HG03196 (cell line): ENCODE measurements at regions not wholly inside any gene's neighbourhood (a gene's known extent, or its start where the extent isn't known, plus 50 kb on each side); places are given as distances from the start of the nearest gene placed in this dataset.

Experiments used
- ATAC-seq: cut with Tn5 transposase; IDR thresholded peaks from one replicate; pipeline ENCODE4 v1.9.1; 2021; ENCODE audit not compliant: unreplicated experiment

DNA sequence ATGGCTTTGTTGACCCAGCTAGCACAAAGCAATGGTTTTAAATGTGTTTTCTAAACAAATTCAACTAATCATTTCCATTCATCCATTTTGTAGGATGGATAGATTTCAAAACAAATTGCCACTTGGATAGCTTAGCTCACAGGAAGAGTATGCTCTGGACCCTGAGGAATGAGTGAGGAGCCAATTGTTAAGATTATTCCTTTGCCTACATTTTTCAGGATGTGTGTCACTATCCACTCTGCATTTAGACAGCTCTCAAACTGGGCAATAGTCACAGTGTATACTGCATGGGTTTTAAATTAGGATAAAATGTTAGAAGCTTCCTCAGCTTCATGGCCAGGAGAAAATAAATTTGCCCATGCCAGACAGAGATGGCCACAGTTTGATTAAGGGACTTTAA lies 605.6 kb upstream of the TEX47 start:
- ATAC-seq = no peak

GRCh38 chr7:89401690-89402089 lies 606.2 kb upstream of the TEX47 start:
- no peak for ATAC-seq

DNA sequence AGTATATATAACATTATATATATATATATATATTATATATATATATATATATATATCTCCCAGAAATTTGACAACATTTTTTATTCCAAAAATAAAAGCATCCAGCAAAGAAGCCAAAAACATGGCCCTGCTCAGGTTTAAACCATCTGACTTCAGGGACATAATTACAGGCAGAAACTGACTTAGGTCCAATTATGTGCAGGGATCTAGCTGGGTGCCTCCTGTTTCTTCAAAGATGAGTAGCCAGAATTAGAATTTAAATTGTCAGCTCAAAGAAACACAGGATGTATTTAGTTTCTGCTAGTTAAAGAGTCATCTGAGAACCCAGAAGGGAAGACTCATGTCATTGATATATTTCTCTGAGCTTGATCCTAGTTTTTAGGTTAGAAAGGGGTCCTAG lies 656.4 kb upstream of the TEX47 start:
- ATAC-seq = no peak

GRCh38 chr7:89456556-89456955 lies 661.0 kb upstream of the TEX47 start:
- no peak for ATAC-seq

DNA sequence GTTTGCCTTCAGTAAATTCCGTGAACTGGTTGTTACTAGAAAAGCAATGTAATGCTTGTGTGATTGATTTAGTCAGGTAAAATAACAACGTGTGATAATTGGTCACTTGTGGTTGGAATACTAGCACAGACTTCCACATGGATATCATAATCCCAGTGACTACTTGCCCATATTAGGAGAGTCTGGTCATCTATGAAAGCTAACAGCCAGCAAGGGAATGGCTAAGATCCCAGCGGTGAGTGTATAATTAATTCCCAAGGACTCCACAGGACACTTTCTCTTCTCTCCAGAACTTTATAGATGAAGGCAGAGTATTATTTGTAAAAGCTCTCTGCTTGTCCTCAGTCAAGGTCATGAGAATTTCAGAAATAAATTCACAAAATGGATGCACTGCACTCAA lies 662.6 kb upstream of the TEX47 start:
- ATAC-seq = no peak

- no peak for ATAC-seq
These were observed 678.9 kb upstream of the TEX47 start for GRCh38 chr7:89474456-89474855.

DNA sequence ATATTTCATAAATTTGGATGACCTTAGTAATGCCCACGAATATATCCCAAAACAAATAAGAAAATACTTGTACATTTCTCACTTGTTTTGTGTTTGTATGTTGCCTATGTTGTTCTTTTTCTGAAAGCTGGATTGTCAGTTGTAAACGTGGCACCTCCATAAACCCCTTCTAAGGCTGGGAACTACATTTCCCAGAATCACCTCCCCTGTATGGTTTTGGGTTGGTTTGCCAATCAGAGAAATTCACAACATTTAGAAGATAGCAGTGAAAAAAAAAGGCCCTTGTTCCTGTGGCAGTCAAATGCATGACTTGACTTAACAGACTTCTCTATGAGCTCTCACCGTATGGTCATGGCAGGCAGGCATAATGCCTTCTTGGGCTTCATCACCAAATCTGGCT lies 676.3 kb upstream of the STEAP1 start:
- no peak for ATAC-seq

GRCh38 chr7:89495704-89496103 lies 658.6 kb upstream of the STEAP1 start:
- no peak for ATAC-seq

- no peak for ATAC-seq
These were observed 654.2 kb upstream of the STEAP1 start for GRCh38 chr7:89500084-89500483.

DNA sequence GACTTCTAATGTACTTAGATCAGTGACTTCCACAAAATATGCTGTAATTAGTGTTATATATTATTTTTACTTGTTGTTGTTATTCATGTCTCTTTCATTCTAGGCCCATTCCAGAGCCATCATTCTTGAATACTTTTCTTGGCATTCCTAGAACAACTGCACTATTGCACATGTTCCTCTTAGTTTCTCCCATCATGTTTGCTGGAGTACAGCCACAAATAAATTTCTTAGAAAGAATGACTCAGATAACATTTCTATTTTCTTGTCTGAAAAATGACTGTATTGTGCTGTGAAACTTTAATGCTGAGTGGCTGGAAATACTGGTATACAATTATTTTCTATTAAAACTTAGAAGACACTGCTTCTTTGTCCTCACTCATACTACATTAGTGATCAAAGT lies 651.0 kb upstream of the STEAP1 start:
- ATAC-seq = no peak

DNA sequence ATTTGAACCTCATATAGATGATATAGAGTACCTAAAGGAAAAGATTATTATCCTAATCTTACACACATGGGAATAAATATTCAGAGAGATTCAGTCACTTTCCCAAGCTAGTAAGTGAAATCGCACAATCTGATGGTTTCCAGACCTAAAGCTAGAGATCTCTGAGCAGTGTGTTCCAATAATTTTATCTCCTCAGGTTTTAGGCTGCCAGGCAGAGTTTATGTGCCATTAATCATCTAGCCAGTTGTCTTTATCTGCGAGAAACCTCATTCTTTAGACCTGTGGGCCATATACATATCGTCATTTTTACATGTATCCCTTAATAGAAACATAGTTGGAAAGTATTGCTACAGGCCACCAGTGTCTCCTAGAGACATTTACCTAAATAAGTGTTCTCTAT lies 647.2 kb upstream of the STEAP1 start:
- no peak for ATAC-seq

DNA sequence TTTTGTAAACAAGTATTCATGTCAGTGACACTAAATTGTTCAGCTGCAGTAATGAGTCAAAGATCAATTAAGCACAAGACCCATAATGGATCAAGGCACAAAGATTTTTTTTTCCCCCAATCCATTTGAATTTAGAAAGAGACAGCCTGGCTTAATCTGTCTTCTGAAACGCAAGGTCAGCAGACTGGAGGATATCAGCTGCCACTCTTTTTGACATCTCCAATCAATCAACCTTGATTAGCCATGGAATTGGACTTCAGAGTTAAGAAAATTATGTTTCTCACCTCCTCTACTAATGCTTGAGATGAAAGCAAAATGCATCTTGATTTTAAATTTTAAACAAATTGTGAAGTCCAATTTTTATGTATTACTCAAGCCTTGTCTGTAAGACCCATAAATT lies 642.4 kb upstream of the STEAP1 start:
- ATAC-seq = no peak

DNA sequence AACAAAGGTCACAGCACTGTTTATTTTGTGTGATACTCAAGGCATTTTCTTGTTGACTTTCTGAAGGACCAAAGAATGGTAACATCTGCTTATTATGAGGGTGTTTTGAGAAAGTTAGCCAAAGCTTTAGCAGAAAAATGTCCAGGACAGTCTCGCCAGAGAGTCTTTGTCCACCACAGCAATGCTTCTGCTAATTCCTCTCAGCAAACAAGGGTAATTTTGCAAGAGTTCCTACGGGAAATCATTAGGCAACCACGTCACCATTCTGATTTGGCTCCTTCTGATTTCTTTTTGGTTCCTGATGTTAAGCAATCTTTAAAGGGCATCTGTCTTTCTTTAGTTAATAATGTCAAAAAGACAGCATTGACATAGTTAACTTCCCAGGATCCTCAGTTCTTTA lies 639.3 kb upstream of the STEAP1 start:
- ATAC-seq = no peak

DNA sequence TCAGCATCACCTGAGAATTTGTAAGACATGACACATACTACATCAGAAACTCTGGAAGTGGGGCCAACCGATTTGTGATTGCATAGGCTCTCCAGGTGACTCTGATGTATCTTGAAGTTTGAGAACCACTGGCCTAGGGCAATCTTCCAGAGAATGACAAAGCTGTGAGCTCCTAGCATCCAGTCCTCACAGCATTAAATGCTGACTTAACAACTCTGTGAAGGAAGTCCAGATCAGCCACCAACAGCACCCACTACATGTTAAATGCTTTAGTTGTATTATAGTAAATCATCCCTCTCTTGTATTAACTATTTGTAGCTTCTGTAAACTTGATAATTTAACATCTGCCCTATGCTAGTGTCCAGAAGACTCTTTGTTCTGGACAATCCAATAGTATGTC lies 636.5 kb upstream of the STEAP1 start:
- no peak for ATAC-seq

DNA sequence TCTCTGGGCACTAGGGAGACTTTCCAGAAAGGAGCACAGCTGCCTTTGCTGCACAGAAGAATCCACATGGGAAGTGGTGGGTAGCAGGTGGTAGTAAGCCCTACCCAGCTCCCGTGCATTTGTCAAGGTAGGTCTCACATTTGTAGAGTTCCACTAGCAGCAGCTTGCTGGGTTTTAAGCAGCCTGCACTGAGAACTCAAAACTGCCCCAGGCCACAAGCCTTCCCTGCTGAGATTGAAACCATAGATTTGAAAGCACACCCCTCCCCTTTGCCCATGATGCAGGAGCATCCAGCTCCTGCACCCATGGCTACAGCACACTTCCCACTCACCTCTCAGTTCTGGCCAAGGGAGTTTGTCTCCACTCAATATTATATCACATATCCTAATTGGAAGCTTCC lies 604.5 kb upstream of the STEAP1 start:
- ATAC-seq = no peak

- ATAC-seq = no peak
These were observed 600.1 kb upstream of the STEAP1 start for GRCh38 chr7:89554209-89554608.

DNA sequence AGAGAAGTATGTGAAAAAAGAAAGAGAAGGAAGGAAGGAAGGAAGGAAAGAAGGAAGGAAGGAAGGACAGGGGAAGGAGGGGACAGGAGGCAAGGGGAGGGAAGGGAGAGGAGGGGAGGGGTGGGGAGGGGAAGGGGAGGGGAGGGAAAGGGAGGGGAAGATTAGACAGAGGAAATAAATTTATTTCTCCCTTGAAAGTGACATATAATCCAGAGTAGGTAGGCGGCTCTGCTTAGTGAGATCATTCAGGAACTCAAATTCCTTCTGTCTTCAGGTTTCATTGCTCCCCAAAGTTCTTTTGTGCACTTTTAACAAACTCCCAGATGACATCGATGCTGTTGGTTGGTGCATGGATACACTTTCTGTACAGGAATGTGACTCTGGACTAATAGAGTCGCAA lies 594.7 kb upstream of the STEAP1 start:
- ATAC-seq = no peak

- ATAC-seq = no peak
These were observed 590.7 kb upstream of the STEAP1 start for GRCh38 chr7:89563597-89563996.

GRCh38 chr7:89584896-89585295 lies 569.4 kb upstream of the STEAP1 start:
- no peak for ATAC-seq

DNA sequence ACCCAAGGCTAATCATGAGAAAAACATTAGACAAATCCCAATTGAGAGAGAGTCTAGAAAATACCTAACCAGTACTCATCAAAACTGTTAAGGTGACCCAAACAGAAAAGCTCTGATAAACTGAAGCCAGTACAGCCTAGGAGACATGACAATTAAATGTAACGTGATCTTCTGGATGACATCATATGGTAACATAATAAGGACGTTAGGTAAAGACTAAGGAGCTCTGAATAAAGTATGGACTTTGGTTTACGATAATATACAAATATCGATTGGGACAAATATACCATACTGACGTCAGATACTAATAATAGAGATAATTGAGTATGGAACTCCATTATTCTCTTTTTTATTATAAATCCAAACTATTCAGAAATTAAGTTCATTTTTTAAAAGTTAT lies 561.1 kb upstream of the STEAP1 start:
- ATAC-seq = no peak

DNA sequence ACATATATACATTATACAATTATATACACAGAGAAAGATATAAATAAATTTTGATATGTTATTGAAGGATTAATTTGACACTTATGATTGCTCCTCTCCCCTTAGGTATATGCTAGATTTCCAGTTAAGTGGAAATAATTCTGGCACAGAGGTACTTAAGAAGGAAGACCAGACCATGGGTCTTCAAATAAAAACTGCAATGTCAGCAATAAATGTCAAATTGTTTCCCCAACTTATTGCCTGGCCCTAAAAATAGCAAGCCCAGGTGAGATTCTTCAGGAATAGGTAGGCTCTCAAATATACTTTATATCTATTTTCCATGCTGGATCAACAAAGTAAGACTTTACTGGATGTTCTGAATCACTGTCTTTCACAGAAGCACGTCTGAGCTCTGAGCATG lies 551.3 kb upstream of the STEAP1 start:
- ATAC-seq = no peak

DNA sequence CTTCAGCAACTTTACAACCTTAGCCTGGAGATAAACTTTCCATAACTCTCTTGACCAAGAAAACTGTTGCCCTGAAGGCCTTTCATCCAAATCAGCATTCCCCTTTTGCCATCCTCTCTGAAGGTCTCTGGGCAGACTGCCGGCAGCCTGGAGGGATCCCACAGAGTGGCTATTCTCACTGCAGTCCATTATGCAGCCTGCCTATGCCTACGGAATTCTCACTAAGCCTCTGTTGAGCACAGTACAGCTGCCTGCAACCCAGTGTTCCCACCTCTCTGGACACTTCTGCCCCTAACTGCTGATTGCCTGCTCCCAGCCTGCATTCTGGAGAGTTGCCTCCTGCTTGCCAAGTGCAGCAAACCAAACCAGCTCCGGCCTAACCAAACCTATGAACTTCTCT lies 548.9 kb upstream of the STEAP1 start:
- ATAC-seq = no peak

- no peak for ATAC-seq
These were observed 547.8 kb upstream of the STEAP1 start for GRCh38 chr7:89606511-89606910.

GRCh38 chr7:89607792-89608191 lies 546.5 kb upstream of the STEAP1 start:
- ATAC-seq = no peak
